ENCODE measurements at regions not wholly inside any gene's neighbourhood (a gene's known extent, or its start where the extent isn't known, plus 50 kb on each side); places are given as distances from the start of the nearest gene placed in this dataset.
A peak's percentile ranks its signal among the peaks of the same experiment; 100 is the strongest.

DNA sequence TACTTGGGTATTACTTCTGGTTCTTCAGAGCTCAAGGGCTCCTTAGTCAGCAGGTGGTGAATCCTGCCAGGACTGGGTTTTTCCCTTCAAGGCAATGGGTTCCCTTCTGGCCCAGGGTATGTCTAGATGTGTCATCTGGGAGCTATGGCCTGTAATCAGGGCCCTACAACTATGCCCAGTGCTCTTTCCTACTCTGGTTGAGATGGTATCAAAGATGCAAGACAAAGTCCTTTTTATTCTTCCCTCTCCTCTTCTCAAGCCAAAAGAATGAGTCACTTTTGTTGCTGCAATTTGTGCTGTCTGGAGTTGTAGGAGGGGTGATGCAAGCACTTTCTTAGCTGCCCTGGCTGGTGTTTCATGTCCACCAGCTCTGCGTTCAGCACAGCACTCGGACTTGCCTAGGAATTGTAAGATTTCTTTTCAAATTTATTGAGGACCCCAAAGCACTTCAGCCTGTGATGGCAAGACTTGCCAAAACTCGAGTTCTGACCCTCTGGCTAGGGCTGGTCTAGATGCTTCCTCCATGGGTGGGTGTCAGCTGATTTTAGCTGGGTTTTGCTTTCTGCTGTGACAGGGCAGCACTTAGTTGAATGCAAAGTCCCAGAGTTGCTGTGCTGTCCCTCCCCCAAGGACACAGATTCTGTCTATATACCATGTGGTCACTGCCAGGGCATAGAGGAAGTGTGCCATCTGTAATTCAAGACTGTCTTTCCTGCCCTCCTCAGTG, 129.2 kb upstream of the CBLB start:
- Mint-ChIP-seq H3K4me3 (no peak overlapping the region), H3K9me3 (peaks cover 5% of the 10 kb centered on the region), H3K27ac (peak overlapping the region; percentile 50), H3K36me3 (no peaks in the 10 kb centered on the region), H3K4me1 (peaks cover 4% of the 10 kb centered on the region)
- DNase-seq (ENCODE audit: low spot score in 2 of 2) (no peak), ATAC-seq (peak; percentile 52)

DNA sequence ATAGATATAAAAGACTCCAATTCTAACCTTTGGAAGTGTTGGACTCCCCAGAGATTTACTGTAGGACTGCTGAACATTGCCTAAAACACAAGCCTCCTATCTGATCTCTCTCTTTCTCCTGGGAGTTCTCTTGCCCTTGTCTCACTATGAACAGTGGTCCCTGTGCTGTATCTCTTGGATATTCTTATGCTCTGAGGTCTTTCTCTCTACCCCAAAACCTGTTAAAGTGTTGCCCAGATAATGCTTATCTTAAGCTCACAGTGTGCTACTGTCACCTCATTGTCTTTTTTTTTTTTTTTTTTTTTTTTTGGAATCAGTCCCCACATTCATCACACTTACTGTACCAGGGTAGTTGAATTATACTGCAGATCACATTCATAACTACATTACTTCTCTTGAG, 131.0 kb upstream of the CBLB start:
- ATAC-seq (no peak), DNase-seq (ENCODE audit: low spot score in 2 of 2) (no peak)
- Mint-ChIP-seq H3K9me3 (peaks cover 5% of the 10 kb centered on the region), H3K4me3 (no peak overlapping the region), H3K27ac (no peak overlapping the region), H3K36me3 (no peaks in the 10 kb centered on the region), H3K4me1 (peaks cover 19% of the 10 kb centered on the region)

DNA sequence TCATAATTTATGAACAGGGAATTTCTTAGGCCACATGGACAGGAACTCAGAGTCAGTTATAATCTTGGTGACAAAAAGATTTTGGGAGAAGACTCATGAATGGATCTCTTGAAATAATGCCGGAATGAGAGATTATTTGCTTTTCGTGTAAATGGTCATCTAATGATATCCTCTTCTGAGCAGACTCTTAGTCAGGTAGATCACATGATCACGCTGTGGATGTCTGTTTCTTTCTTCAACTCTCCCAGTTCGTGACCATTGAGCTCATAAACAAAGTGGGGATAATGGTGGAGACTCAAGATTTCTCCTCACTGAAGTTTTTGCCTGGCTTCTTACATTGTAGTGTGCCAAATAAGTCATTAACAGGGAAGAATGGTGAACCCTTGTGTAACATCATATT, 133.1 kb upstream of the CBLB start:
- no peaks in the 10 kb centered on the region for H3K9me3 Mint-ChIP-seq
- H3K36me3 Mint-ChIP-seq = no peaks in the 10 kb centered on the region
- H3K27ac Mint-ChIP-seq = no peak overlapping the region
- H3K4me1 Mint-ChIP-seq = peaks cover 19% of the 10 kb centered on the region
- ATAC-seq = no peak
- no peak overlapping the region for H3K4me3 Mint-ChIP-seq
- DNase-seq (ENCODE audit: low spot score in 2 of 2) = no peak

DNA sequence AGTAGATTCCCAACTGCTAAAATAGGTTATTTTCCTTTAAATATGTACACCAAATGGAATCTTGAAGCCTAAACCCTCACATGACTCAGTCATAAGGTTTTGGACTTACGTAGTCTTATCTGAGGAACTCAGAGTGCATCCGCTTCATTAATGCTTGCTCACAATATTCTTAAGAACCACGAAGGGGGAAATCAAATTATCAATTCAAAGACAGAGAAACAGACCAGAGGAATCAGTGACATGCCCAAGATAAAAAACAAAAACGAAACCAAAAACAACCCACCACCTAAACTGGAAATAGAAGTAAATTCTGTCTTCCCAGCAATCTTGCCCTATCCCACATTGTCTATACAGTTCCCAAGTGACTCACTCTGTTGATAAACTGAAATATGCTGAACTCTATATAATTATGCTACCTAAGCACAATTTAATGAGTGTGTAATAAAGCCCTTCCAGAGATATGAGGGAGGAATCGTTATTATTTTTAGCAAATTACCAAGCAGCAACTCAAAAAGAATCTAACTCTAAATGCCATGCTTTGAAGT, 135.4 kb upstream of the CBLB start:
- Mint-ChIP-seq H3K9me3 (peaks cover 5% of the 10 kb centered on the region), H3K4me1 (peaks cover 31% of the 10 kb centered on the region), H3K4me3 (peak overlapping the region; percentile 54), H3K27ac (peak overlapping the region; percentile 87), H3K36me3 (no peaks in the 10 kb centered on the region)
- peak; percentile 96 for ATAC-seq
- no peak for DNase-seq (ENCODE audit: low spot score in 2 of 2)

DNA sequence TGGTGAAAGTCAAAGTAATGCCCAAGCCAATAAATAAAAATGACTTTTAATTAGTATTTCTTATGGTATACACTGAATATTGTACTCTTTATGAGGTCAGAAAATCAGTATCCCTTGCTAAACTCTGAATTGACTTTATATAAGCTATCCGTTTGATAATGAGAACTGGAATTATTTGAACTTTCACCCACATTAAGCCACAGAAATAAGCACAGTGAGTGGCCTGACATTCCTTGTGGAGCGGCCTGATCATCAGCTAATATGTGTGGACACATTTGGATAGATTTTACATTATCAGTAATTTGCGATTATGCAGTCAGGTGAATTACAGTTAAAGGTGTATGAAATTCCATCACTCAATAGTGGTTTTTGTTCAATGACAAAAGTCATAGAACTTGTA, 136.0 kb upstream of the CBLB start:
- DNase-seq (ENCODE audit: low spot score in 2 of 2) (no peak), ATAC-seq (no peak)
- H3K36me3 Mint-ChIP-seq = no peaks in the 10 kb centered on the region
- peak overlapping the region; percentile 87 for H3K27ac Mint-ChIP-seq
- H3K4me1 Mint-ChIP-seq = peaks cover 37% of the 10 kb centered on the region
- peak overlapping the region; percentile 54 for H3K4me3 Mint-ChIP-seq
- H3K9me3 Mint-ChIP-seq = peaks cover 5% of the 10 kb centered on the region

DNA sequence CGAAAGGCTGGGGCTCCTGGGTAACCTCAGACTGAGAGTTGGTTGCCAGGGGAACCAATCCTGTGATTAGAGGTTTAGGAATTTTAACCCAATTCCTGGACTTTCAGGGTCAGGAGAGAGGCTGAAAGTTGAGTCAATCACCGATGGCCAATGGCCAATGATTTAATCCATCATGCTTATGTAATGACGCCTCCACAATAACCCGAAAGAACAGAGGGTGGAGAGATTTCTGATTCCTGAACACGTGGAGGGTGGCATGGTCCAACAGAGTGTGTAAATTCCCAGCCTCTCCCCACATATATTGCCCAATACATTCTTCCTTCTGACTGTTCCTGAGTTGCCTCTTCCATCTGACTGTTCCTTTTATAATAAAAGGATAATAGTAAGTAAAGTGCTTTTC, 137.2 kb upstream of the CBLB start:
- peaks cover 49% of the 10 kb centered on the region for H3K4me1 Mint-ChIP-seq
- H3K4me3 Mint-ChIP-seq = no peak overlapping the region
- peaks cover 5% of the 10 kb centered on the region for H3K9me3 Mint-ChIP-seq
- H3K27ac Mint-ChIP-seq = no peak overlapping the region
- DNase-seq (ENCODE audit: low spot score in 2 of 2) (no peak), ATAC-seq (no peak)
- no peaks in the 10 kb centered on the region for H3K36me3 Mint-ChIP-seq

DNA sequence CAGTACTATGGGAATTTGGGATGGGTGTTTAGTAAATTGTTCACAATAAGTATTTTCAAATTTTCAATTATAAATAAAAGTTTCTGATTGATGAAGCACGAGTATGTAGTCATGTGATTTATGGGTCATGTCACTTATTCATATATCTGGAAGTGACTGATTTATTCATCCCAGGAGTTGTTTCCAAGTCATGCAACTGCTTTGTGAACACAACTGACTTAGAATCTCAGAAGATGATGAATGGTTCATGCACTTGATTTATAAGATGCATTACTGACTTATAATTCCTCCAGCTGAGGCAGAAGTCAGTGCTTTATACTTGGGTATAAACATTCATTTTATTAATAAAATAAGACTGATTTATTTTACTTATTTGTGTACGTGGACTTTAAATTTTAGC, 137.8 kb upstream of the CBLB start:
- DNase-seq (ENCODE audit: low spot score in 2 of 2) = no peak
- Mint-ChIP-seq H3K4me1 (peaks cover 54% of the 10 kb centered on the region), H3K4me3 (no peak overlapping the region), H3K36me3 (no peaks in the 10 kb centered on the region), H3K9me3 (peaks cover 5% of the 10 kb centered on the region), H3K27ac (no peak overlapping the region)
- ATAC-seq = no peak

DNA sequence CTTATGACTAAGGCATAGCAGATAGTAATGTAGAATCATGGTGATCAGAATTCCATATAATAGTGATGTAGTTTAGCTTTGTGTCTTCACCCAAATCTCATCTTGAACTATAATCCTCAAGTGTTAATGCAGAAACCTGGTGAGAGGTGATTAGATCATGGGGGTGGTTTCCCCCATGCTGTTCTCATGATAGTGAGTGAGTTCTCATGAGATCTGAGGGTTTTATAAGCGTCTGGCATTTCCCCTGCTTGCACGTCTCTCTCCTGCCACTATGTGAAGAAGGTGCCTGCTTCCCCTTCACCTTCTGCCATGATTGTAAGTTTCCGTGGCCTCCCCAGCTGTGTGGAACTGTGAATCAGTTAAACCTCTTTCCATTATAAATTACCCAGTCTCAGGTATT, 138.7 kb upstream of the CBLB start:
- peak overlapping the region; percentile 17 for H3K27ac Mint-ChIP-seq
- H3K9me3 Mint-ChIP-seq = peaks cover 7% of the 10 kb centered on the region
- H3K36me3 Mint-ChIP-seq = no peaks in the 10 kb centered on the region
- peaks cover 60% of the 10 kb centered on the region for H3K4me1 Mint-ChIP-seq
- no peak for DNase-seq (ENCODE audit: low spot score in 2 of 2)
- no peak overlapping the region for H3K4me3 Mint-ChIP-seq
- no peak for ATAC-seq

DNA sequence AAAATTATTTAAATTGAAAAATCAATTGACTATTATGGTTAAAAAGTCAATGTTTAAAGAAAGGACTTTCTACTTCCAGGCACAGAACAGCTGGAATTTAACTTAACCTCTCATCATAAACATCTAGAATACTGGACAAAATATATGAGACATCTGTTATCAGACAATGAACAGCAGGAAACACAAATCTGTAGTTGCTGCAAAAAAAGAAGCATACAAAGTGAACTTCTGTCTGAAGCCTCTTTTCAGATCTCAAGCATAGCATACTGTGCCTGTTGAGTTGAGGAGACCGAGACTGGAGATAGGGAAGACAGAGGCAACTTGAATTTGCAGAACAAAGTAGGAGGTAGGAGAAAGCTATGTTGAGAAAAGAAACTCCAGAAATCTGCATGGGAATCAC, 140.0 kb upstream of the CBLB start:
- H3K36me3 Mint-ChIP-seq = no peaks in the 10 kb centered on the region
- H3K27ac Mint-ChIP-seq = no peak overlapping the region
- ATAC-seq = no peak
- no peak overlapping the region for H3K4me3 Mint-ChIP-seq
- peaks cover 52% of the 10 kb centered on the region for H3K4me1 Mint-ChIP-seq
- H3K9me3 Mint-ChIP-seq = peaks cover 7% of the 10 kb centered on the region
- DNase-seq (ENCODE audit: low spot score in 2 of 2) = no peak

DNA sequence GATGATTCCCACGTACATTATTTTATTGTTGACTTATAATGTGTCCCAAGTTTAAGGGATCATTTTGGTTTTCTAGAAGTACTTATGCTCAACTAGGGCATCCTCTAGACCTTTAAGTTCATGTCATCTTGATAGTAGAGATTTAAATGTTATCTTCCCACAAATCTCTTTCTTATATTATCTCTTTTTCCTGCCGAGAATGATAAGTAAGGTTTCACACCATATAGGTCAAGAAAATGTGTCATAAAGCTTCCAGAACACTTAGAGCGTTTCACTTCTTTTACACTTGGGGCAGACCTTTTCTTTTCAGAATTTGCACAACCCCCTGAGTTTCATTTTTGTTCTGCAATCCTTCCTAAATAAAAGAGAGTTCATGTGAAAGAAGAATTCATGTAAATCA, 142.0 kb upstream of the CBLB start:
- peak; percentile 81 for ATAC-seq
- H3K27ac Mint-ChIP-seq = peak overlapping the region; percentile 87
- H3K36me3 Mint-ChIP-seq = no peaks in the 10 kb centered on the region
- DNase-seq (ENCODE audit: low spot score in 2 of 2) = no peak
- H3K9me3 Mint-ChIP-seq = peaks cover 7% of the 10 kb centered on the region
- H3K4me3 Mint-ChIP-seq = peak overlapping the region; percentile 40
- H3K4me1 Mint-ChIP-seq = peaks cover 56% of the 10 kb centered on the region

DNA sequence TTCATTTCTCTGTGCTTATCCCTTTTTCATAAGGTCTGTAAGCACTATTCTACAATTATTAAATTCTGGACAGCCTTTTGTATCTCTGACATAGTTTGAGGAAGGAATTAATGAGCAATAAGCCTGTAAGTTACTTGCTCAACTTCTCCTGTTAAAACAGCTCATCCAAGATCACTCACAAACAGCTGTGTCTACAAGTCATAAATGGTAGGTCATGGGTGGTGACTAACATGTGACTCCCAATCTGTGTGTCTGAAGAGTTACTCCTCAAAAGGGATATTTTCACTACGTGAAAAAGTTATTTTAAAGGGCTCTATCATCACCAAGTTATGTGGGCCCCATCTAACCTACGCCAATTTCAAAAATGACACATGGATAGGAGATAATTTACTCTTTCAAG, 145.2 kb upstream of the CBLB start:
- H3K4me1 Mint-ChIP-seq = peaks cover 57% of the 10 kb centered on the region
- H3K36me3 Mint-ChIP-seq = no peaks in the 10 kb centered on the region
- peak overlapping the region; percentile 60 for H3K27ac Mint-ChIP-seq
- DNase-seq (ENCODE audit: low spot score in 2 of 2) (no peak), ATAC-seq (peak; percentile 93)
- peaks cover 2% of the 10 kb centered on the region for H3K9me3 Mint-ChIP-seq
- H3K4me3 Mint-ChIP-seq = no peak overlapping the region

DNA sequence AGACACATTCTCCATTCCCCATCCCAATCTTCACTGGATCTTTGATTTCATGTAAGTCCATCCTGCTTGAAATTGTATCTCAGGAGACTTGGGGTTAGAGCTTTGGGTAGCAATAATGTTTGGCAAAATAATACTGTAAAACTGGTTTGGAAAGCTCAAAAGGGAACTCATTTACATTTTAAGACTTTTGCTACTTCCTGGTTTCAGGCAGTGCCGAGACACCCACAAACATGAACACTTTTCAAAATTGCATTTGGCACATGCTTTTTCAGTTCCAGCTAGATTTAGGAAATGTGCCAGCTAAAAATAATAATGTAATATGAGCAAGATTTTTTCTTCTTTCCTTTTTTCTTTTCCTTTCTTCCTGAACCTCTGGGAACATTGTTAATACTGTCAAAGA, 145.7 kb upstream of the CBLB start:
- no peak for DNase-seq (ENCODE audit: low spot score in 2 of 2)
- Mint-ChIP-seq H3K36me3 (no peaks in the 10 kb centered on the region), H3K4me3 (no peak overlapping the region), H3K27ac (peak overlapping the region; percentile 60), H3K9me3 (peaks cover 2% of the 10 kb centered on the region), H3K4me1 (peaks cover 52% of the 10 kb centered on the region)
- ATAC-seq = no peak

DNA sequence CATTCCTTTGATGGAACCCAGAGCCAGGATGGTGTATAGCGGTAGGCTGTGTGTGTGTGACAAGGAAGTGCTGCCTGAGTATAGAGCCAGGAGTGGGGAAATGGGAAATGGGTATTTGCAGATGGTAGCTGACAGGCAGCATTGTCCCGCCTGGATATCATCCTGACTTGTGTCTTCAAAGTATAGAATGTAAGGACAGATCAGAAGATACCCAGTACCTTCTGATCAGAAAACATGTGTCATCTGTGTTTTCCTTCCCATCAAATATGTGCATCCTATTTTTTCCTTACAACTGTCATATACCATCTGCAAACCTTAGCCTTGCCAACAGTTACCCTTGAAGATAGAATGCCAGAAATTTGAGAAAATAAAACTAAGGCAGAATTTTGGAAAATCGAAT, 146.2 kb upstream of the CBLB start:
- peaks cover 2% of the 10 kb centered on the region for H3K9me3 Mint-ChIP-seq
- no peak for DNase-seq (ENCODE audit: low spot score in 2 of 2)
- H3K4me3 Mint-ChIP-seq = no peak overlapping the region
- no peak overlapping the region for H3K27ac Mint-ChIP-seq
- no peak for ATAC-seq
- H3K4me1 Mint-ChIP-seq = peaks cover 48% of the 10 kb centered on the region
- no peaks in the 10 kb centered on the region for H3K36me3 Mint-ChIP-seq

DNA sequence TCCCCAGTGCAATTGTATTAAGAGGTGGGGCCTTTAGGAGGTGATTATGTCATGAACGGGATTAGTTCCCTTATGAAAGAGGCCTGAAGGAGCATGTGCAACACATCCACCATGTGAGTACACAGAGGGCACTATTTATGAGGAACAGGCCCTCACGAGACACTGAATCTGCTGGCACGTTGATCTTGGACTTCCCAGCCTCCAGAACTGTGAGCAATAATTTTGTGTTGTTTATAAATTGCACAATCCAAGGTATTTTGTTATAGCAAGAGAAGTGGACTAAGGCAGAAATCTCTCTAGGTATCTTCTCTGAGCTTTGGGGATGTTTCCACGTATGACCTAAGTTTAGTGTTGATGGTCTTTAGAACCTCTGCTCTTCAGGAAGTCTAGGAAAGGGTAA, 149.3 kb upstream of the CBLB start:
- no peaks in the 10 kb centered on the region for H3K9me3 Mint-ChIP-seq
- H3K4me3 Mint-ChIP-seq = no peak overlapping the region
- peaks cover 24% of the 10 kb centered on the region for H3K4me1 Mint-ChIP-seq
- no peak for ATAC-seq
- H3K36me3 Mint-ChIP-seq = no peaks in the 10 kb centered on the region
- DNase-seq (ENCODE audit: low spot score in 2 of 2) = no peak
- no peak overlapping the region for H3K27ac Mint-ChIP-seq

DNA sequence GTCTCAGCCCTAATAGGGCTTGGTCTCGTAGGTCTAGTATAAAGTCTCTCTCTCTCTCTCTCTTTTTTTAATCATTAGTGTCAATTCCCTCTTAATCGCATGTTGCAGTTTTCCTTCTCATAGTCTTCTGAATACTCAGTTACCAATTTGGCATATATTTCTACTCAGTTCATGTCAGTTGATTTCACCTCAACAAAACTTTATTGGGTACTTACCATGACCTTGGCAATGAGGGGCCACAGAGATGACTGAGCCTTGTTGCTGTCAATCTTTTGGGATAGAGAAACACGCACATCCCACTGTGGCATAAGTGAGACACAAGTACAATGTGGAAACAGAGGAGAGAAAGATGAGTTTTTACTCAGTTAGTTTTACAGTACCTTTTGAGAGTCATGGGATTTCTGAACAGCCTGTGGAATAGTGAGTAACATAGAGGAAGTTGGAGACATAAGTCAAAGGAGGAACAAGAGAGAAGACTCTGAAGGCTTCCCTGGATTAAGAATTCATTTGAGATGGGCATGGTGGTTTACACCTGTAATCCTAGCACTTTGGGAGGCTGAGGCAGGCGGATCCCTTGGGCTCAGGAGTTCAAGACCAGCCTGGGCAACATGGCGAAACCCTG, 150.2 kb upstream of the CBLB start:
- peaks cover 22% of the 10 kb centered on the region for H3K4me1 Mint-ChIP-seq
- no peaks in the 10 kb centered on the region for H3K36me3 Mint-ChIP-seq
- no peak for DNase-seq (ENCODE audit: low spot score in 2 of 2)
- ATAC-seq = no peak
- no peak overlapping the region for H3K27ac Mint-ChIP-seq
- H3K4me3 Mint-ChIP-seq = no peak overlapping the region
- H3K9me3 Mint-ChIP-seq = no peaks in the 10 kb centered on the region

DNA sequence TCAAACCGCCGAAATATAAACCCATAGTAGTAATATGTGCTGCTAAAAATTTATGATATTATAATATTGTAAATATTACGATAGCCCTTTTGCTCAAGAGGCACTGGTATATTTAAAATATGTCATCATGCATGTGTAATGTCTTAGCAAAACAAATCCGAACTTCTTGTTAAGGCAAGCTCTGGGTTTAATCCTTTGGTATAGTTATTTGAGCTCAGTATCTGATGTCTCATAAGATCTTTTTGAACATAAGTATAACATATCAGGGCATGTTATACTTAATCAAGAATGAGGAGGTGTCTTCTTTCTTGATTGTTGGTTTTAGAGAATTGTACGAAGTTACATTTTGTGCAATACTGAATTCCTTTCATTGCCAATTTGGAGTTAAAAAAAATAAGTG, 154.1 kb upstream of the CBLB start:
- ATAC-seq (no peak), DNase-seq (ENCODE audit: low spot score in 2 of 2) (no peak)
- no peaks in the 10 kb centered on the region for H3K36me3 Mint-ChIP-seq
- H3K4me1 Mint-ChIP-seq = no peaks in the 10 kb centered on the region
- H3K4me3 Mint-ChIP-seq = no peak overlapping the region
- H3K9me3 Mint-ChIP-seq = no peaks in the 10 kb centered on the region
- no peak overlapping the region for H3K27ac Mint-ChIP-seq

All from stimulated activated effector memory CD8-positive, alpha-beta T cell treated with anti-CD3 and anti-CD28 coated beads, Interleukin-12 subunit alpha, Interleukin-12 subunit beta, amount 100 ng/mL, for 72 hours (primary cell).